ENCODE measurements at regions not wholly inside any gene's neighbourhood (a gene's known extent, or its start where the extent isn't known, plus 50 kb on each side); places are given as distances from the start of the nearest gene placed in this dataset.

DNA sequence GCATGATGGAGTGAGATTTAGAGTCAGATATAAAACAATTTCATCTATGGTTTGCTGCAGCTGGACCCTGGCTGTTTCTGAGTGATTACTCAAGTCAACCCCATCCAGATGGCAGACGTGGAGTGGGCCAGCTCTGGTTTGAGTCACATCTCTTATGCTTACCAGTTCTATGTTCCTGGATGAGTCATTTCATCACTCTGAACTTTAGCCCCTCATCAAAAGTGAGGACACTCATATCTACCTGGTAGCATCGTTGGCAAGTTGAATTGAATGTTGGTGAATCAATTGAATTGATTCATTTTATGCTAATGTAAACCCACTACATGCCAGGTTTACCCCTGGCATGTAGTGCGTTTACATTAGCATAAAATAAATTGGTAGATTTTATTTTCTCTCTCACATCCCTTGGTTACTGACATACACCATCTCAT is 176.4 kb downstream of the FGF18 start:
- TF ChIP-seq, protein P1, sequence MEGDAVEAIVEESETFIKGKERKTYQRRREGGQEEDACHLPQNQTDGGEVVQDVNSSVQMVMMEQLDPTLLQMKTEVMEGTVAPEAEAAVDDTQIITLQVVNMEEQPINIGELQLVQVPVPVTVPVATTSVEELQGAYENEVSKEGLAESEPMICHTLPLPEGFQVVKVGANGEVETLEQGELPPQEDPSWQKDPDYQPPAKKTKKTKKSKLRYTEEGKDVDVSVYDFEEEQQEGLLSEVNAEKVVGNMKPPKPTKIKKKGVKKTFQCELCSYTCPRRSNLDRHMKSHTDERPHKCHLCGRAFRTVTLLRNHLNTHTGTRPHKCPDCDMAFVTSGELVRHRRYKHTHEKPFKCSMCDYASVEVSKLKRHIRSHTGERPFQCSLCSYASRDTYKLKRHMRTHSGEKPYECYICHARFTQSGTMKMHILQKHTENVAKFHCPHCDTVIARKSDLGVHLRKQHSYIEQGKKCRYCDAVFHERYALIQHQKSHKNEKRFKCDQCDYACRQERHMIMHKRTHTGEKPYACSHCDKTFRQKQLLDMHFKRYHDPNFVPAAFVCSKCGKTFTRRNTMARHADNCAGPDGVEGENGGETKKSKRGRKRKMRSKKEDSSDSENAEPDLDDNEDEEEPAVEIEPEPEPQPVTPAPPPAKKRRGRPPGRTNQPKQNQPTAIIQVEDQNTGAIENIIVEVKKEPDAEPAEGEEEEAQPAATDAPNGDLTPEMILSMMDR (IDR thresholded peaks at IDR 0.05): no peak
- no peak for TF ChIP-seq POLR2A (IDR thresholded peaks at IDR 0.05)

Data from body of pancreas (tissue), 4 donors.